Suprapubic skin (tissue), 4 donors: ENCODE measurements at regions not wholly inside any gene's neighbourhood (a gene's known extent, or its start where the extent isn't known, plus 50 kb on each side); places are given as distances from the start of the nearest gene placed in this dataset.

ENCODE experiments used
- CTCF ChIP-seq, 2 donors: fragments of 200-600 bp in 1 of 2; fragments of 450-650 bp in 1 of 2; sonication (generic) in 1 of 2; IDR thresholded peaks; one replicate each; pipeline ENCODE4 v1.5.1; 2016 to 2019; ENCODE audit warnings: antibody characterized with exemption in 2 of 2, mild to moderate bottlenecking in 1 of 2, moderate library complexity in 1 of 2
- POLR2A ChIP-seq, 2 donors: fragments of 450-650 bp; IDR thresholded peaks; one replicate each; pipeline ENCODE4 v1.6.1; 2017; ENCODE audit warnings: antibody characterized with exemption in 2 of 2, mild to moderate bottlenecking in 2 of 2, moderate library complexity in 2 of 2
- POLR2AphosphoS5 ChIP-seq, 3 donors: sonication (generic); formaldehyde crosslinking; IDR thresholded peaks; one replicate each; pipeline ENCODE4 v1.6.1; 2017; ENCODE audit warnings: antibody characterized with exemption in 3 of 3

GRCh38 chr12:61911113-61911512, 349.1 kb upstream of the USP15 start:
- TF ChIP-seq CTCF (IDR thresholded peaks at IDR 0.05) (no peak), POLR2A (IDR thresholded peaks at IDR 0.05) (no peak), POLR2AphosphoS5 (IDR thresholded peaks at IDR 0.05) (no peak)
